ENCODE measurements at regions not wholly inside any gene's neighbourhood (a gene's known extent, or its start where the extent isn't known, plus 50 kb on each side); places are given as distances from the start of the nearest gene placed in this dataset.

DNA sequence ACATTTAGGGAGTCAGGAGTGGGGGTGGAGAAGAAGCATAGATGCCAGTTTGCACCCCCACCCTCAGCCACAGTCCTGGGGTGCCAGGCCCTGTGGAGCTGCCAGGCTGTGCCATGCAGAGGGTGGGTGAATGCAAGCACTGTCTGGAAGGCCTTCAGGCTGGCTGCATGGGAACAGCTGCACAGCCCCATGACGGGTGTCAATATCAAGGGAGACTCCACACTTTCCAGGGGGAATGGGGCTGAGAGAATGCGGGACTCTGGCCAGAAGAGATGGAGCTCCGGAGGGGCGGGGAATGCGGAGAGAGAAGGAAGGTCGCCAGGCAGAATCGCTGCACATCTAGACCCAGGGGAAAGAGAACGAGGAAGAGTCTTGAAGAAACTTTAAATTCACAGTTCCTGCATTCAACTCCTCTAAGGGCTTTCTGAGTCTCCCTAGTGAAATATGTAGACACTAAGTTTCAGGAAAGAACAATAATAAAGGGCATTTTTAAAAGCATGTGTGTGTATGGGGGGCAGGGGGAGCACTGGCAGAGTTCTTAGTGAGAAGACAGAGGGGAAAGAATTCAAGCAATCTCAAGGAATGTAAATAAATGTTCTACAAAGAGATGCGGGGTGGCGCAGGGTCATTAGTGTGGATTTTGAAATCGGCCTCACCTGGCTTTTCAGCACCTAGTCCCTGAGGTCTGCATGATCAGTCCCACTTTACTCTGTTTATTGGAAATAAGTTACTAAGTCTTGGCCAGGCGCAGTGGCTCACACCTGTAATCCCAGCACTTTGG lies 59.1 kb downstream of the BOD1 start:
- no peaks in the 10 kb centered on the region for H3K4me1 Mint-ChIP-seq
- H3K36me3 Mint-ChIP-seq (ENCODE audit: insufficient read depth) = no peaks in the 10 kb centered on the region
- peaks cover 82% of the 10 kb centered on the region for H3K27me3 Mint-ChIP-seq
- ATAC-seq (replicated peaks; ENCODE audit: extremely low read depth, poor library complexity, severe bottlenecking) (no peak), DNase-seq (ENCODE audit: low spot score in 2 of 2) (no peak)
- no peak overlapping the region for H3K4me3 Mint-ChIP-seq
- H3K9me3 Mint-ChIP-seq = peaks cover 14% of the 10 kb centered on the region
- no peak overlapping the region for H3K27ac Mint-ChIP-seq (ENCODE audit: low read depth)

- Mint-ChIP-seq H3K4me1 (no peaks in the 10 kb centered on the region), H3K36me3 (ENCODE audit: insufficient read depth) (no peaks in the 10 kb centered on the region), H3K9me3 (peaks cover 12% of the 10 kb centered on the region), H3K27ac (ENCODE audit: low read depth) (no peak overlapping the region), H3K4me3 (no peak overlapping the region), H3K27me3 (peaks cover 82% of the 10 kb centered on the region)
- no peak for ATAC-seq (replicated peaks; ENCODE audit: extremely low read depth, poor library complexity, severe bottlenecking)
- DNase-seq (ENCODE audit: low spot score in 2 of 2) = no peak
These were observed 60.1 kb downstream of the BOD1 start for GRCh38 chr5:173556142-173557028.

- no peak for DNase-seq (ENCODE audit: low spot score in 2 of 2)
- no peaks in the 10 kb centered on the region for H3K4me1 Mint-ChIP-seq
- no peaks in the 10 kb centered on the region for H3K36me3 Mint-ChIP-seq (ENCODE audit: insufficient read depth)
- H3K27ac Mint-ChIP-seq (ENCODE audit: low read depth) = no peak overlapping the region
- H3K9me3 Mint-ChIP-seq = peaks cover 7% of the 10 kb centered on the region
- peaks cover 74% of the 10 kb centered on the region for H3K27me3 Mint-ChIP-seq
- ATAC-seq (replicated peaks; ENCODE audit: extremely low read depth, poor library complexity, severe bottlenecking) = no peak
- H3K4me3 Mint-ChIP-seq = no peak overlapping the region
These were observed 61.3 kb downstream of the BOD1 start for GRCh38 chr5:173554989-173555705.

DNA sequence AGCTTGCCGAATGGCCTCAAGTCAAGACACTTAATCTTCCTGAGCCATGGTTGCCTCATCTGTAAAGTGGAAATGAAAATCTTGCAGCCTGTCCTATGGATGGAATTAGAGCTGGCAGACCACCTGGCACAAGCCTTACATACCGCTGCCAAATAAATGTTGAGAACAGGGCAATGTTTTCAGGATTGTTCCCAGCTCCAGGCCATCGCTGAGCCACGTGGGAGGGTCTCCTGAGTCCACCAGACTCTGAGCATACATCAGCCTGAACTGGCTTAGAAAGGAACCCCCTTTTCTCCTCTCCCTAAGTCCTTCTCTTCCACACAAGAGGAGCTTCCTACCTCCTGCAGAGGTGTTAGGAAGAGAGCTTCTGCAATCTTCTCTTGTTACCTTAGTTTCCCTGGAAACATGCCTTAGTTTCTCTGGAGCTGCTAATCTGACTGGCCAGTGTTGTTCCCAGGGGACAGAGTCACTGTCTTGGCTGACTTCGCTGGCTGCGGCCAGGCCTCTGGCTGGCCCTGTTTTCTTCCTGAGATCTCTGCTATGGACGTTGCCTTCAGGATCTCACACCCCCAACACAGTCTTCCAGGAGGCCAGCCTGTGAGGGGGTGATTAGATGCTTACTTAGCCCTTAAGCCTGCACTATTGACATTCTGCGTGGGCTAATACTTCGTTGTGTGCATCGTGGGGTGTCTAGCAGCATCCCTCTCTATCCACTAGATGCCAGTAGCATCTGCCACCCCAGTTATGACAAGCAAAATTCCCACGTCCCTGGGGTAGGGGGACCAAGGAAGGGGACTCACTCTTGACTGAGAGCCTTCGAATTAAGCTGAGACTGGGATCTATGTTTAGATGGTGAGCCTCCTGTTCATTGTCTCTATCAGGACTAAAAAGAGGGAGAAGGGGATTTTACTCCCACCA lies 62.2 kb downstream of the BOD1 start:
- no peaks in the 10 kb centered on the region for H3K4me1 Mint-ChIP-seq
- no peak for ATAC-seq (replicated peaks; ENCODE audit: extremely low read depth, poor library complexity, severe bottlenecking)
- peaks cover under 1% of the 10 kb centered on the region for H3K9me3 Mint-ChIP-seq
- H3K36me3 Mint-ChIP-seq (ENCODE audit: insufficient read depth) = no peaks in the 10 kb centered on the region
- H3K27ac Mint-ChIP-seq (ENCODE audit: low read depth) = no peak overlapping the region
- H3K4me3 Mint-ChIP-seq = no peak overlapping the region
- DNase-seq (ENCODE audit: low spot score in 2 of 2) = no peak
- peaks cover 65% of the 10 kb centered on the region for H3K27me3 Mint-ChIP-seq

DNA sequence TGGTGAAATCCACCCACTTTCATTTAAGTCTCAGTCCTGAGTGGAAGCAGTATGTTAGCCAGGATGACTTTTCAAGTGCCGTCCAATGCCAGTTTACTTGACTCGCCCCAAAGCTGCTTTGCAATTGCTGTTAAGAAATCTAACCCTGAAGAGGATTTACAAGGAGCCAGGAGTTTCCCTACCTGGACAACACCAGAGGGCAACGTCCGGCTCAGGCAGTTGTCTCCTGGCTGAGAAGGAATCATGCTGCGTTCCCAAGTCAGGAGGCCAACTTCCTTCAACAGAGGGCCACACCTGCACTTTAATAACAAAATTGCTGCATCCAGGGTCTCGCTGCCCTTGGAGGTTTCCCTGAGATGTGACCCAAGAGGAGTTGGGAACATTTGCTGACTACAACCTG lies 65.8 kb downstream of the BOD1 start:
- no peaks in the 10 kb centered on the region for H3K9me3 Mint-ChIP-seq
- ATAC-seq (replicated peaks; ENCODE audit: extremely low read depth, poor library complexity, severe bottlenecking) = no peak

GRCh38 chr5:173549644-173550043 lies 66.8 kb downstream of the BOD1 start:
- Mint-ChIP-seq H3K27ac (ENCODE audit: low read depth) (no peak overlapping the region), H3K36me3 (ENCODE audit: insufficient read depth) (no peaks in the 10 kb centered on the region), H3K27me3 (peaks cover 53% of the 10 kb centered on the region), H3K4me3 (no peak overlapping the region), H3K4me1 (no peaks in the 10 kb centered on the region), H3K9me3 (no peaks in the 10 kb centered on the region)
- ATAC-seq (replicated peaks; ENCODE audit: extremely low read depth, poor library complexity, severe bottlenecking) (no peak), DNase-seq (ENCODE audit: low spot score in 2 of 2) (no peak)

More for the DNA sequence above, 65.8 kb downstream of the BOD1 start:
- Mint-ChIP-seq H3K36me3 (ENCODE audit: insufficient read depth) (no peaks in the 10 kb centered on the region), H3K4me1 (no peaks in the 10 kb centered on the region), H3K27me3 (peaks cover 59% of the 10 kb centered on the region), H3K27ac (ENCODE audit: low read depth) (no peak overlapping the region), H3K4me3 (no peak overlapping the region)
- DNase-seq (ENCODE audit: low spot score in 2 of 2) = no peak

DNA sequence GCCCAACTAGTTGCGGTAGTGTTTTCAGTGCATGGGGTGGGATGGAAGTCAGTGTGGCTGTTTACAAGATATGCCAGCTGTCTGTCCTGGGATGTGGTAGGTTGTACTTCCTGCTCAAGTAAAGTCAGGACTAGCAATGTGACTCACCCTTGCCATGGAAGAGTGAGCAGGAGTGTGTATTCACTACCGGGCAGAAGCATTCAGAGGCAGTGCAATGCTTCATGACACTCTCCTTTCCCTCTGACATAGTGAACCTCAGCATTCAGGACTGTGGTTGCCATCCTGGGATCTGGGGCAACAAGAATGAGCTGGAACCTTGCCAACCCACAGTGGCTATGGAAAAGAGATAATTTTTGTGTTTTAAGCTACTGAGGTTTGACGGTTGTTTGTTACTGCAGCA lies 68.9 kb downstream of the BOD1 start:
- DNase-seq (ENCODE audit: low spot score in 2 of 2) (no peak), ATAC-seq (replicated peaks; ENCODE audit: extremely low read depth, poor library complexity, severe bottlenecking) (no peak)
- Mint-ChIP-seq H3K36me3 (ENCODE audit: insufficient read depth) (no peaks in the 10 kb centered on the region), H3K4me3 (no peak overlapping the region), H3K4me1 (no peaks in the 10 kb centered on the region), H3K27me3 (peaks cover 36% of the 10 kb centered on the region), H3K9me3 (no peaks in the 10 kb centered on the region), H3K27ac (ENCODE audit: low read depth) (no peak overlapping the region)

GRCh38 chr5:173542964-173543363 lies 73.5 kb downstream of the BOD1 start:
- ATAC-seq (replicated peaks; ENCODE audit: extremely low read depth, poor library complexity, severe bottlenecking) = no peak
- H3K27me3 Mint-ChIP-seq = peaks cover 47% of the 10 kb centered on the region
- no peaks in the 10 kb centered on the region for H3K4me1 Mint-ChIP-seq
- H3K9me3 Mint-ChIP-seq = no peaks in the 10 kb centered on the region
- no peak overlapping the region for H3K27ac Mint-ChIP-seq (ENCODE audit: low read depth)
- no peaks in the 10 kb centered on the region for H3K36me3 Mint-ChIP-seq (ENCODE audit: insufficient read depth)
- no peak overlapping the region for H3K4me3 Mint-ChIP-seq
- DNase-seq (ENCODE audit: low spot score in 2 of 2) = no peak

- ATAC-seq (replicated peaks; ENCODE audit: extremely low read depth, poor library complexity, severe bottlenecking) (no peak), DNase-seq (ENCODE audit: low spot score in 2 of 2) (no peak)
- Mint-ChIP-seq H3K4me1 (no peaks in the 10 kb centered on the region), H3K36me3 (ENCODE audit: insufficient read depth) (no peaks in the 10 kb centered on the region), H3K27me3 (peaks cover 49% of the 10 kb centered on the region), H3K27ac (ENCODE audit: low read depth) (peak overlapping the region; percentile 47), H3K9me3 (no peaks in the 10 kb centered on the region), H3K4me3 (no peak overlapping the region)
These were observed 74.3 kb downstream of the BOD1 start for GRCh38 chr5:173542159-173542558.

- Mint-ChIP-seq H3K4me3 (no peak overlapping the region), H3K27ac (ENCODE audit: low read depth) (no peak overlapping the region), H3K36me3 (ENCODE audit: insufficient read depth) (no peaks in the 10 kb centered on the region), H3K27me3 (peaks cover 59% of the 10 kb centered on the region), H3K4me1 (no peaks in the 10 kb centered on the region), H3K9me3 (no peaks in the 10 kb centered on the region)
- no peak for ATAC-seq (replicated peaks; ENCODE audit: extremely low read depth, poor library complexity, severe bottlenecking)
- DNase-seq (ENCODE audit: low spot score in 2 of 2) = no peak
These were observed 77.8 kb downstream of the BOD1 start for GRCh38 chr5:173538654-173539053.

GRCh38 chr5:173538018-173538417 lies 78.4 kb downstream of the BOD1 start:
- no peak overlapping the region for H3K4me3 Mint-ChIP-seq
- H3K27me3 Mint-ChIP-seq = peaks cover 59% of the 10 kb centered on the region
- H3K9me3 Mint-ChIP-seq = no peaks in the 10 kb centered on the region
- H3K36me3 Mint-ChIP-seq (ENCODE audit: insufficient read depth) = no peaks in the 10 kb centered on the region
- H3K4me1 Mint-ChIP-seq = no peaks in the 10 kb centered on the region
- no peak overlapping the region for H3K27ac Mint-ChIP-seq (ENCODE audit: low read depth)
- no peak for DNase-seq (ENCODE audit: low spot score in 2 of 2)
- ATAC-seq (replicated peaks; ENCODE audit: extremely low read depth, poor library complexity, severe bottlenecking) = no peak

DNA sequence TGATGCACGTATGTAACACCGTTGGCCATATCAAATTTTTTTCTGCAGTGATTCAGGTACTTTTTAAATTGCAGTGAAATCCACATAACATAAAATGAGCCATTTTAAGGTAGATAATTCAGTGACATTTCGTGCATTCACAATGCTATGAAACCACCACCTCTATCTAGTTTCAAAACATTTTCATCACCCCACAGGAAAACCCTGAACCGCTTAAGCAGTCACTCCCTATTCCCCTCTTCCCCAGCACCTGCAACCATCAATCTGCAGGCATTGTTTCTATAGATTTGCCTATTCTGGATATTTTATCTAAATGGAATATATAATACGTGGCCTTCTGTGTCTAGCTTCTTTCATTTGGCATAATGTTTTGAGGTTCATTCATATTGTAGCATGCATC lies 79.2 kb downstream of the BOD1 start:
- no peak for DNase-seq (ENCODE audit: low spot score in 2 of 2)
- H3K9me3 Mint-ChIP-seq = no peaks in the 10 kb centered on the region
- no peak for ATAC-seq (replicated peaks; ENCODE audit: extremely low read depth, poor library complexity, severe bottlenecking)
- H3K36me3 Mint-ChIP-seq (ENCODE audit: insufficient read depth) = no peaks in the 10 kb centered on the region
- H3K4me1 Mint-ChIP-seq = no peaks in the 10 kb centered on the region
- no peak overlapping the region for H3K27ac Mint-ChIP-seq (ENCODE audit: low read depth)
- H3K4me3 Mint-ChIP-seq = no peak overlapping the region
- peaks cover 59% of the 10 kb centered on the region for H3K27me3 Mint-ChIP-seq
